K562 (cell line): ENCODE measurements at regions not wholly inside any gene's neighbourhood (a gene's known extent, or its start where the extent isn't known, plus 50 kb on each side); places are given as distances from the start of the nearest gene placed in this dataset.

Experiments used
- ATAC-seq: fragments of 200-7000 bp; cut with Tn5 transposase; 3 replicates; pipeline ENCODE4 v1.9.1; 2020; ENCODE audit warnings: moderate library complexity
- BruUV-seq: library from RNA; stranded (reverse); fragments of 400-500 nt; replicated peaks from 2 replicates; lab custom pipeline; 2021; lab: Mats Ljungman, UMichigan
- CTCF ChIA-PET: fragments of 300-600 bp; formaldehyde crosslinking; extraction: SDS; loops from one replicate; lab custom pipeline; 2021; ENCODE audit warnings: low intra/inter-chr PET ratio; lab: Yijun Ruan, JAX
- POLR2A ChIA-PET: fragments of 300-600, 350-650 bp; sonication (Branson Sonifier 250); formaldehyde crosslinking; extraction: SDS; loops from one replicate; lab custom pipeline; 2021; ENCODE audit warnings: antibody characterized with exemption, inconsistent platforms; lab: Yijun Ruan, JAX
- DNase-seq, 4 experiments: peaks; one replicate each; pipeline versions ENCODE4 v3.0.0 to v3.0.0-alpha.2; 2011 to 2018; ENCODE audit warnings: low spot score in 3 of 4, mixed read lengths in 3 of 4; ENCODE audit errors: extremely low read depth in 1 of 4
- FAIRE-seq: peaks from 2 replicates; lab custom pipeline; 2011; peaks lifted over from hg19 to GRCh38; lab: Jason Lieb, UNC
- H2AFZ ChIP-seq: 2 replicates; pipeline ENCODE4 v1.6.0; 2011; ENCODE audit warnings: low read depth, low read length, control low read depth, inconsistent platforms
- H3K27ac ChIP-seq: fragments of 200-600 bp; 3 replicates; pipeline ENCODE4 v1.8.0; 2011; ENCODE audit warnings: low read depth, mild to moderate bottlenecking, control low read depth, inconsistent platforms, low read length, moderate library complexity, mixed read lengths; ENCODE audit errors: extremely low read depth
- H3K27me3 ChIP-seq, 2 experiments: fragments of 300-600 bp in 1 of 2; 2 replicates in 1 of 2; 3 replicates in 1 of 2; pipeline versions ENCODE4 v1.6.0 to v1.8.0; 2011; ENCODE audit warnings: inconsistent platforms in 2 of 2, low read length in 2 of 2, mild to moderate bottlenecking in 1 of 2, mixed read lengths in 1 of 2, moderate library complexity in 1 of 2; ENCODE audit not compliant: control insufficient read depth in 2 of 2, insufficient read depth in 2 of 2
- H3K36me3 ChIP-seq: fragments of 300-600 bp; 3 replicates; pipeline ENCODE4 v1.8.0; 2011; ENCODE audit warnings: mild to moderate bottlenecking, low read length, inconsistent platforms; ENCODE audit not compliant: control insufficient read depth, insufficient read depth
- H3K4me1 ChIP-seq, 2 experiments: fragments of 200-600 bp in 1 of 2; replicated peaks in 1 of 2; 2 replicates in 1 of 2; 3 replicates in 1 of 2; pipeline versions ENCODE4 v1.5.1 to v1.8.0; 2011; ENCODE audit warnings: inconsistent platforms in 2 of 2, low read length in 2 of 2, mild to moderate bottlenecking in 1 of 2, mixed read lengths in 1 of 2, moderate library complexity in 1 of 2; ENCODE audit not compliant: control insufficient read depth in 2 of 2, insufficient read depth in 2 of 2
- H3K4me2 ChIP-seq: 2 replicates; pipeline ENCODE4 v1.6.1; 2011; ENCODE audit warnings: low read length, control low read depth, inconsistent platforms, mixed read lengths; ENCODE audit not compliant: insufficient read depth
- H3K4me3 ChIP-seq: fragments of 200-600 bp; sonication (generic), shearing (Covaris generic); 2 replicates; pipeline ENCODE4 v1.5.1; 2016; ENCODE audit warnings: control low read depth, inconsistent platforms
- H3K79me2 ChIP-seq: fragments of 200-600 bp; 3 replicates; pipeline ENCODE4 v1.8.0; 2011; ENCODE audit warnings: low read length, inconsistent platforms; ENCODE audit not compliant: control insufficient read depth, insufficient read depth
- H3K9ac ChIP-seq, 2 experiments: 2 replicates each; pipeline versions ENCODE4 v1.6.0 to v1.6.1; 2011; ENCODE audit warnings: low read depth in 2 of 2, low read length in 2 of 2, control low read depth in 1 of 2, inconsistent platforms in 1 of 2, mild to moderate bottlenecking in 1 of 2, mixed read lengths in 1 of 2; ENCODE audit not compliant: insufficient read depth in 1 of 2
- H3K9me1 ChIP-seq: one replicate; pipeline ENCODE4 v1.6.0; 2011; ENCODE audit warnings: inconsistent platforms, mild to moderate bottlenecking, low read length, moderate library complexity; ENCODE audit not compliant: control insufficient read depth, insufficient read depth
- H3K9me3 ChIP-seq: replicated peaks from 2 replicates; pipeline ENCODE4 v1.5.1; 2011; ENCODE audit warnings: low read depth, low read length, inconsistent platforms; ENCODE audit not compliant: control insufficient read depth, insufficient read depth
- H4K20me1 ChIP-seq: replicated peaks from 2 replicates; pipeline ENCODE4 v1.6.1; 2011; ENCODE audit warnings: low read length, inconsistent platforms, mixed read lengths; ENCODE audit not compliant: control insufficient read depth, insufficient read depth
- CBX3 ChIP-seq, 2 experiments: IDR thresholded peaks; 1 replicate in 1 of 2; 2 replicates in 1 of 2; pipeline ENCODE4 v1.6.1; 2012; ENCODE audit warnings: inconsistent platforms in 2 of 2, low read length in 2 of 2, borderline replicate concordance in 1 of 2, control low read depth in 1 of 2
- CREB1 ChIP-seq, 2 experiments: sonication (generic) in 1 of 2; formaldehyde crosslinking in 1 of 2; IDR thresholded peaks; 2 replicates each; pipeline versions ENCODE4 v1.6.1 to v1.8.0; 2012 to 2022; ENCODE audit warnings: inconsistent platforms in 1 of 2, mild to moderate bottlenecking in 1 of 2, missing genetic modification reagents in 1 of 2, moderate library complexity in 1 of 2
- E2F3 ChIP-seq: fragments of 250-450 bp; sonication (Bioruptor Pico); IDR thresholded peaks from 2 replicates; pipeline ENCODE4 v1.4.0; 2020; ENCODE audit warnings: mild to moderate bottlenecking
- HMG20A ChIP-seq: fragments of 450-650 bp; formaldehyde crosslinking; conservative IDR thresholded peaks from 2 replicates; pipeline ENCODE4 v1.4.0; 2020; ENCODE audit warnings: mild to moderate bottlenecking, mixed read lengths
- KHSRP ChIP-seq: fragments of 450-650 bp; IDR thresholded peaks from 2 replicates; pipeline ENCODE4 v1.6.1; 2017
- NFATC3 ChIP-seq: fragments of 450-650 bp; IDR thresholded peaks from 2 replicates; pipeline ENCODE4 v1.6.1; 2017; ENCODE audit warnings: mild to moderate bottlenecking
- RAD51 ChIP-seq: fragments of 450-650 bp; IDR thresholded peaks from 2 replicates; pipeline ENCODE4 v1.7.1; 2016; ENCODE audit warnings: low read depth, mild to moderate bottlenecking, borderline replicate concordance
- ZEB2 ChIP-seq: fragments of 450-650 bp; IDR thresholded peaks from 2 replicates; pipeline ENCODE4 v1.6.1; 2016
- ZKSCAN8 ChIP-seq: fragments of 200-800 bp; sonication (Bioruptor generic); IDR thresholded peaks from 2 replicates; pipeline ENCODE4 v1.6.1; 2016; ENCODE audit warnings: missing genetic modification characterization, missing compliant biosample characterization
- WGBS: fragments of 100-300 bp; shearing (Covaris generic); methylation state at CpG from one replicate; pipeline ENCODE4 v1.1.6; 2016; ENCODE audit warnings: low coverage, mixed read lengths; ENCODE audit not compliant: insufficient coverage; ENCODE audit errors: missing lambda C conversion rate; 5-methylcytosine and 5-hydroxymethylcytosine counted together
- in situ Hi-C: fragments of 300-500 bp; cut with MboI; formaldehyde crosslinking; loops from 4 replicates; pipeline ENCODE4 v1.15.0; 2018; ENCODE audit warnings: inconsistent platforms, mixed read lengths
- intact Hi-C: fragments of 100-400 bp; cut with micrococcal nuclease; formaldehyde crosslinking; loops from 2 replicates; pipeline ENCODE4 v1.14.2; 2022
- TF ChIP-seq, protein P1 (sequence below), 2 experiments: fragments of 450-650 bp in 1 of 2; sonication (generic) in 1 of 2; formaldehyde crosslinking in 1 of 2; IDR thresholded peaks in 1 of 2; conservative IDR thresholded peaks in 1 of 2; 2 replicates each; pipeline versions ENCODE4 v1.6.1 to v1.8.1; 2016 to 2023; ENCODE audit warnings: mild to moderate bottlenecking in 2 of 2, moderate library complexity in 2 of 2, inconsistent platforms in 1 of 2, missing genetic modification reagents in 1 of 2
- TF ChIP-seq, protein P2 (sequence below): fragments of 200-400 bp; formaldehyde crosslinking; IDR thresholded peaks from 2 replicates; pipeline ENCODE4 v1.6.1; 2017; ENCODE audit warnings: mild to moderate bottlenecking, low read depth, low read length, moderate library complexity
- TF ChIP-seq, protein P3 (sequence below): sonication (generic); formaldehyde crosslinking; IDR thresholded peaks from 2 replicates; pipeline ENCODE4 v1.8.1; 2023; ENCODE audit warnings: mild to moderate bottlenecking, missing genetic modification reagents

DNA sequence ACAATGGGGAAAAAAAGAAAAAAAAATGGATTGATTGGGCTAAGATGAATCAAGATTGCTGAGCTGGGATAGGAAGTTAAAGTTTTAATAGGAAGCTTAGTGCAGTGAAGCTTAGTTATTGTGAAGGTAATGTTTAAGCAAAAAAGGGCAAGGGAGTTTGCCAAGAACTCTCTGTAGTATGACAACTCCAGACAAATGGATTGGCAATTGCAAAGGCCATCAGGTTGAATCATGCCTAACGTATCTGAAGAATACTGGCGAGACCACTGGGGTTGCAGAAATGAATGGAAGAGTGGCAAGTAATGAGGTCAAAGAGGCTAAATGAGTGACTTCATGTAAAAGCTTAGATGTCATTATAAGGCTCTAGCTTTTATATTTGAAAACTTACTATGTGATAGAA lies 1654.0 kb downstream of the PCDH7 start:
- Histone ChIP-seq H3K79me2 (no peaks in the 10 kb centered on the region), H3K4me1 (no peaks in the 10 kb centered on the region), H3K9me3 (no peaks in the 10 kb centered on the region), H3K4me2 (no peak overlapping the region), H4K20me1 (no peaks in the 10 kb centered on the region), H3K27ac (no peak overlapping the region), H3K4me3 (no peak overlapping the region), H3K36me3 (no peaks in the 10 kb centered on the region), H2AFZ (no peak overlapping the region), H3K27me3 (no peaks in the 10 kb centered on the region), H3K9ac (no peak overlapping the region), H3K9me1 (no peaks in the 10 kb centered on the region)
- intact Hi-C loops (no loop called here), in situ Hi-C loops (no loop called here)
- CTCF ChIA-PET = no interaction called here
- no TSS peak for BruUV-seq
- FAIRE-seq (no peak), DNase-seq (no peak), ATAC-seq (no peak)
- WGBS = 0% methylated on average over 2 of the region's 2 CpGs
- POLR2A ChIA-PET = no interaction called here
- TF ChIP-seq E2F3 (CRISPR knock-in tag) (no peak), HMG20A (CRISPR knock-in tag) (no peak), CREB1 (IDR thresholded peaks at IDR 0.05) (no peak), CREB1 (CRISPR knock-in tag; IDR thresholded peaks at IDR 0.05) (no peak)
- TF ChIP-seq, all 486 proteins: peak for 0

DNA sequence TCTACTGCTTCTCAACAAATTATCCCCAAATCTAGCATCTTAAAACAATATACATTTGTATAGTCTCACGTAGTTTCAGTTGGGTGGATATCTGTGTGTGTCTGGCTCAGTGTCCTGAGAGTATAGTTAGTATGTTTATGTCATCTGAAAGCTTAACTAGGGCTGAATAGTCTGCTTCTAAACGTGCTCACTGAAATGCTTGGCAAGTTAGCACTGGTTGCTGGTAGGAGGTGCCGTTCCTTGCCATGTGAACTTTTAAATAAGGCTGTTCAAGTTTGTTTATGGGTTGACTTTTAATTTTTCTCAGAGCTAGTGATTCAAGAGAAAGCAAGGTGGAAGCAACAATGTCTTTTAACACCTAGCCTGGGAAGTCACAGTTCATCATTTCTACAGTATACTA lies 1673.6 kb downstream of the PCDH7 start:
- no TSS peak for BruUV-seq
- Histone ChIP-seq H3K36me3 (no peaks in the 10 kb centered on the region), H3K4me2 (no peak overlapping the region), H3K9me3 (0 out of 2 replicates have a peak, but pooled peaks cover 1% of the 10 kb centered on the region), H4K20me1 (no peaks in the 10 kb centered on the region), H3K9ac (no peak overlapping the region), H3K79me2 (no peaks in the 10 kb centered on the region), H2AFZ (no peak overlapping the region), H3K9me1 (no peaks in the 10 kb centered on the region), H3K4me1 (no peaks in the 10 kb centered on the region), H3K27me3 (no peaks in the 10 kb centered on the region), H3K4me3 (no peak overlapping the region), H3K27ac (no peak overlapping the region)
- DNase-seq (no peak), FAIRE-seq (no peak), ATAC-seq (no peak)
- ChIA-PET POLR2A (no interaction called here), CTCF (no interaction called here)
- in situ Hi-C loops = no loop called here
- intact Hi-C loops = no loop called here
- 0% methylated on average over 3 of the region's 3 CpGs for WGBS
- TF ChIP-seq, protein P1, sequence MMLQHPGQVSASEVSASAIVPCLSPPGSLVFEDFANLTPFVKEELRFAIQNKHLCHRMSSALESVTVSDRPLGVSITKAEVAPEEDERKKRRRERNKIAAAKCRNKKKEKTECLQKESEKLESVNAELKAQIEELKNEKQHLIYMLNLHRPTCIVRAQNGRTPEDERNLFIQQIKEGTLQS (IDR thresholded peaks at IDR 0.05) = no peak
- TF ChIP-seq, protein P1 (CRISPR knock-in tag; conservative IDR thresholded peaks at IDR 0.05) = no peak
- TF ChIP-seq ZEB2 = no peak
- no peak for TF ChIP-seq NFATC3
- no peak for TF ChIP-seq RAD51
- TF ChIP-seq ZKSCAN8 = no peak
- TF ChIP-seq CBX3 (IDR thresholded peaks at IDR 0.05; ENCODE audit: borderline replicate concordance in 1 of 2, low read length in 2 of 2) = no peak
- TF ChIP-seq, protein P2, sequence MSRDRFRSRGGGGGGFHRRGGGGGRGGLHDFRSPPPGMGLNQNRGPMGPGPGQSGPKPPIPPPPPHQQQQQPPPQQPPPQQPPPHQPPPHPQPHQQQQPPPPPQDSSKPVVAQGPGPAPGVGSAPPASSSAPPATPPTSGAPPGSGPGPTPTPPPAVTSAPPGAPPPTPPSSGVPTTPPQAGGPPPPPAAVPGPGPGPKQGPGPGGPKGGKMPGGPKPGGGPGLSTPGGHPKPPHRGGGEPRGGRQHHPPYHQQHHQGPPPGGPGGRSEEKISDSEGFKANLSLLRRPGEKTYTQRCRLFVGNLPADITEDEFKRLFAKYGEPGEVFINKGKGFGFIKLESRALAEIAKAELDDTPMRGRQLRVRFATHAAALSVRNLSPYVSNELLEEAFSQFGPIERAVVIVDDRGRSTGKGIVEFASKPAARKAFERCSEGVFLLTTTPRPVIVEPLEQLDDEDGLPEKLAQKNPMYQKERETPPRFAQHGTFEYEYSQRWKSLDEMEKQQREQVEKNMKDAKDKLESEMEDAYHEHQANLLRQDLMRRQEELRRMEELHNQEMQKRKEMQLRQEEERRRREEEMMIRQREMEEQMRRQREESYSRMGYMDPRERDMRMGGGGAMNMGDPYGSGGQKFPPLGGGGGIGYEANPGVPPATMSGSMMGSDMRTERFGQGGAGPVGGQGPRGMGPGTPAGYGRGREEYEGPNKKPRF = no peak
- no peak for TF ChIP-seq KHSRP
- TF ChIP-seq, protein P3, sequence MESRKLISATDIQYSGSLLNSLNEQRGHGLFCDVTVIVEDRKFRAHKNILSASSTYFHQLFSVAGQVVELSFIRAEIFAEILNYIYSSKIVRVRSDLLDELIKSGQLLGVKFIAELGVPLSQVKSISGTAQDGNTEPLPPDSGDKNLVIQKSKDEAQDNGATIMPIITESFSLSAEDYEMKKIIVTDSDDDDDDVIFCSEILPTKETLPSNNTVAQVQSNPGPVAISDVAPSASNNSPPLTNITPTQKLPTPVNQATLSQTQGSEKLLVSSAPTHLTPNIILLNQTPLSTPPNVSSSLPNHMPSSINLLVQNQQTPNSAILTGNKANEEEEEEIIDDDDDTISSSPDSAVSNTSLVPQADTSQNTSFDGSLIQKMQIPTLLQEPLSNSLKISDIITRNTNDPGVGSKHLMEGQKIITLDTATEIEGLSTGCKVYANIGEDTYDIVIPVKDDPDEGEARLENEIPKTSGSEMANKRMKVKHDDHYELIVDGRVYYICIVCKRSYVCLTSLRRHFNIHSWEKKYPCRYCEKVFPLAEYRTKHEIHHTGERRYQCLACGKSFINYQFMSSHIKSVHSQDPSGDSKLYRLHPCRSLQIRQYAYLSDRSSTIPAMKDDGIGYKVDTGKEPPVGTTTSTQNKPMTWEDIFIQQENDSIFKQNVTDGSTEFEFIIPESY (CRISPR knock-in tag) = no peak
